Endodermal cell (in vitro differentiated cells): ENCODE measurements at regions not wholly inside any gene's neighbourhood (a gene's known extent, or its start where the extent isn't known, plus 50 kb on each side); places are given as distances from the start of the nearest gene placed in this dataset.

ENCODE experiments used
- DNase-seq: peaks from one replicate; pipeline ENCODE4 v3.0.0-alpha.2; 2017
- H3K27ac ChIP-seq: 2 replicates; pipeline ENCODE4 v1.5.1; 2013; ENCODE audit warnings: mild to moderate bottlenecking, low read depth, low read length, moderate library complexity
- H3K27me3 ChIP-seq: 2 replicates; pipeline ENCODE4 v1.6.1; 2013; ENCODE audit warnings: mild to moderate bottlenecking, low read length, moderate library complexity; ENCODE audit not compliant: insufficient read depth, control insufficient read depth, poor library complexity, severe bottlenecking
- H3K36me3 ChIP-seq: 2 replicates; pipeline ENCODE4 v1.7.0; 2013; ENCODE audit warnings: mild to moderate bottlenecking, low read length, moderate library complexity; ENCODE audit not compliant: control insufficient read depth, insufficient read depth
- H3K4me1 ChIP-seq: one replicate; pipeline ENCODE4 v1.7.0; 2013; ENCODE audit warnings: low read length; ENCODE audit not compliant: control insufficient read depth, insufficient read depth
- H3K4me3 ChIP-seq: 2 replicates; pipeline ENCODE4 v1.5.1; 2013; ENCODE audit warnings: mild to moderate bottlenecking, low read length, moderate library complexity
- H3K9ac ChIP-seq: 2 replicates; pipeline ENCODE4 v1.6.1; 2013; ENCODE audit warnings: mild to moderate bottlenecking, low read length, moderate library complexity; ENCODE audit not compliant: poor library complexity, severe bottlenecking; ENCODE audit errors: extremely low read depth
- H3K9me3 ChIP-seq: 2 replicates; pipeline ENCODE4 v1.6.1; 2013; ENCODE audit warnings: mild to moderate bottlenecking, low read length, moderate library complexity; ENCODE audit not compliant: control insufficient read depth
- H3K27ac Mint-ChIP-seq: 2 replicates; pipeline ENCODE4 v1.8.0; 2020; ENCODE audit warnings: mixed read lengths
- H3K27me3 Mint-ChIP-seq: 2 replicates; pipeline ENCODE4 v1.8.0; 2021; ENCODE audit warnings: mild to moderate bottlenecking, mixed read lengths; ENCODE audit not compliant: insufficient read depth
- H3K36me3 Mint-ChIP-seq: 2 replicates; pipeline ENCODE4 v1.8.0; 2020; ENCODE audit warnings: low read depth, mixed read lengths
- H3K4me1 Mint-ChIP-seq: 2 replicates; pipeline ENCODE4 v1.8.0; 2020; ENCODE audit warnings: mixed read lengths
- H3K4me3 Mint-ChIP-seq: 2 replicates; pipeline ENCODE4 v1.8.0; 2020; ENCODE audit warnings: mild to moderate bottlenecking, moderate library complexity, mixed read lengths
- H3K9me3 Mint-ChIP-seq: 2 replicates; pipeline ENCODE4 v1.8.0; 2020; ENCODE audit warnings: mild to moderate bottlenecking, mixed read lengths
- WGBS, 2 experiments: methylation state at CpG; one replicate each; pipeline versions ENCODE4 v1.1.5 to v1.1.7; 2013; ENCODE audit warnings: missing lambda C conversion rate in 2 of 2, mixed read lengths in 1 of 2; ENCODE audit not compliant: insufficient coverage in 1 of 2, insufficient read length in 1 of 2; 5-methylcytosine and 5-hydroxymethylcytosine counted together
- TF ChIP-seq, protein P1 (sequence below): fragments of 200-600 bp; sonication (generic); conservative IDR thresholded peaks from 2 replicates; pipeline ENCODE4 v1.5.0; 2021; ENCODE audit warnings: antibody characterized with exemption, mild to moderate bottlenecking

DNA sequence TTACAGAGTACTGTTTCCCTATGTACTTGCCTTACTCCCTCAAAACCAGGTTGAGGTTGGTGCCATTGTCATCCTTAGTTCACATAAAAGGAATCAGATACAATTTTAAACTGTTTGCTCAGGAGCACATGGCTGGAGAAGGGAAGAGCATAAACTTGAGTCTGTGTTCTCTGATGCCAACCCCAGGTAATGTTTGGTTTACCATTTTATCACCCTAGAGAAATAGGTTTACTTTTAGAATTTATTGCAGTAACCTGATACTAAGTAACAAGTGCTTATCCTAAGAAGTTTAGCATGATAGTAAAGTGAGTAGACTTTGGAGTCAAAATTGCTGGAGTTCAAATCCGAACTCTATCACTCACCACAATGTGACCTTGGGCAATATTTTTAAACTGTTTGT is 86.3 kb downstream of the RFPL4B start:
- Mint-ChIP-seq H3K27me3 (peaks cover 3% of the 10 kb centered on the region), H3K4me3 (no peak overlapping the region), H3K27ac (no peak overlapping the region), H3K4me1 (peaks cover 2% of the 10 kb centered on the region), H3K36me3 (no peaks in the 10 kb centered on the region), H3K9me3 (no peaks in the 10 kb centered on the region)
- no peak overlapping the region for H3K4me3 ChIP-seq
- 100% methylated on average over 1 of the region's 1 CpG; no CpG with 5 or more reads in 1 of the 2 experiments for WGBS, 2 experiments
- no peaks in the 10 kb centered on the region for H3K27me3 ChIP-seq
- H3K27ac ChIP-seq = no peak overlapping the region
- no peak overlapping the region for H3K9ac ChIP-seq
- no peaks in the 10 kb centered on the region for H3K36me3 ChIP-seq
- TF ChIP-seq, protein P1, sequence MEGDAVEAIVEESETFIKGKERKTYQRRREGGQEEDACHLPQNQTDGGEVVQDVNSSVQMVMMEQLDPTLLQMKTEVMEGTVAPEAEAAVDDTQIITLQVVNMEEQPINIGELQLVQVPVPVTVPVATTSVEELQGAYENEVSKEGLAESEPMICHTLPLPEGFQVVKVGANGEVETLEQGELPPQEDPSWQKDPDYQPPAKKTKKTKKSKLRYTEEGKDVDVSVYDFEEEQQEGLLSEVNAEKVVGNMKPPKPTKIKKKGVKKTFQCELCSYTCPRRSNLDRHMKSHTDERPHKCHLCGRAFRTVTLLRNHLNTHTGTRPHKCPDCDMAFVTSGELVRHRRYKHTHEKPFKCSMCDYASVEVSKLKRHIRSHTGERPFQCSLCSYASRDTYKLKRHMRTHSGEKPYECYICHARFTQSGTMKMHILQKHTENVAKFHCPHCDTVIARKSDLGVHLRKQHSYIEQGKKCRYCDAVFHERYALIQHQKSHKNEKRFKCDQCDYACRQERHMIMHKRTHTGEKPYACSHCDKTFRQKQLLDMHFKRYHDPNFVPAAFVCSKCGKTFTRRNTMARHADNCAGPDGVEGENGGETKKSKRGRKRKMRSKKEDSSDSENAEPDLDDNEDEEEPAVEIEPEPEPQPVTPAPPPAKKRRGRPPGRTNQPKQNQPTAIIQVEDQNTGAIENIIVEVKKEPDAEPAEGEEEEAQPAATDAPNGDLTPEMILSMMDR = no peak
- H3K9me3 ChIP-seq = no peaks in the 10 kb centered on the region
- DNase-seq = no peak
- no peaks in the 10 kb centered on the region for H3K4me1 ChIP-seq

DNA sequence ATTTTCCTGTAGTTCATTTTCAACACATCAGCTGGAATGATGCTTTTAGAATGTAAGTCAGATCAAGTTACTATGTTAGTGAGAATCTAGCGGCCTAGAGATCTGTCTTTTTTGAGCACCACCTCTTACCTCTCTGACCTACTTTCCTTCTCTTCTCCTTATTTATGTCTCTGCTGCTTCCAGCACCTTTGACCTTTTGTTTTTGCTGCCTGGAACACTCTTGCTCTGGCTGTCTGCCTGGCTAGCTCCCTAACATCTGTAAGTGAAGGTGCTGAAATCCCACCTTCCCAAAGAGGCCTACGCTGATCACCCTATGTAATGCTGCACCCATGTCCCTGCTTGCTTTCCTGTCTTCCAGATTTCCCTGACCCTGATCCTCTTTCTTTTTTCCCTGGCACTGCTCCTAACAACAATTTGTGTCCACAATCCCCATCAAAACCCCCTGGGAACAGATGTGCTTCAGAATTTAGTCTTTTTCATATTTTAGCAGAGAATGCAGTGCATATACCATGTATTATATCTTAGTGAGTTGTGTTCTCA is 87.8 kb downstream of the RFPL4B start:
- Histone ChIP-seq H3K4me1 (no peaks in the 10 kb centered on the region), H3K27me3 (no peaks in the 10 kb centered on the region), H3K9ac (no peak overlapping the region), H3K9me3 (no peaks in the 10 kb centered on the region), H3K4me3 (no peak overlapping the region), H3K36me3 (no peaks in the 10 kb centered on the region), H3K27ac (no peak overlapping the region)
- no peaks in the 10 kb centered on the region for H3K4me1 Mint-ChIP-seq
- peaks cover 3% of the 10 kb centered on the region for H3K27me3 Mint-ChIP-seq
- 90 to 91% methylated on average over 2 of the region's 2 CpGs for WGBS, 2 experiments
- H3K4me3 Mint-ChIP-seq = no peak overlapping the region
- TF ChIP-seq, protein P1 = no peak
- no peaks in the 10 kb centered on the region for H3K36me3 Mint-ChIP-seq
- DNase-seq = no peak
- H3K9me3 Mint-ChIP-seq = no peaks in the 10 kb centered on the region
- H3K27ac Mint-ChIP-seq = no peak overlapping the region

DNA sequence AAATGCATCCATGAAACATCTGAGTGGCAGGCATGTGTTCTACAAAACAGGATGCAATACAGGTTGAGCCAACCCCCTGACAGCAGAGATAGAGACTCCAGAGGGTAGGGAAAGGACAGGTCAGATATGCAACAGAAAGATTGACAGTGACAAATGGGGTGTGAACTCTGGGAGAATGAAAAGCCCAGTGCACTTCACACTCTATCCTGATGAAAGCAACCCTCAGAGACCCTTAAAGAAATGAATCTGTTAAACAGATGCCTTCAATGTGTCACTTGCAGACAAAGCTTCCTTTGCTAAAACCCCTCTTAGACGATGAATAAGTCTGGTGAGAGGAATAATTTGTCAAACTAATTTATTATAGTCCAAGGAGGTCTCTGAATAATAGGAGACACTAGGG is 89.9 kb downstream of the RFPL4B start:
- no peaks in the 10 kb centered on the region for H3K9me3 ChIP-seq
- no peaks in the 10 kb centered on the region for H3K36me3 ChIP-seq
- no peaks in the 10 kb centered on the region for H3K4me1 ChIP-seq
- no peak overlapping the region for H3K4me3 Mint-ChIP-seq
- no peak for DNase-seq
- H3K4me1 Mint-ChIP-seq = no peaks in the 10 kb centered on the region
- H3K27ac ChIP-seq = peak overlapping the region; percentile 82
- TF ChIP-seq, protein P1 = no peak
- no peak overlapping the region for H3K4me3 ChIP-seq
- H3K9ac ChIP-seq = no peak overlapping the region
- peaks cover 3% of the 10 kb centered on the region for H3K27me3 Mint-ChIP-seq
- 33 to 60% methylated on average over 1 of the region's 1 CpG for WGBS, 2 experiments
- H3K27ac Mint-ChIP-seq = no peak overlapping the region
- H3K27me3 ChIP-seq = no peaks in the 10 kb centered on the region
- no peaks in the 10 kb centered on the region for H3K36me3 Mint-ChIP-seq
- no peaks in the 10 kb centered on the region for H3K9me3 Mint-ChIP-seq
